GM12878 (cell line): ENCODE measurements at regions not wholly inside any gene's neighbourhood (a gene's known extent, or its start where the extent isn't known, plus 50 kb on each side); places are given as distances from the start of the nearest gene placed in this dataset.

Experiments used
- CHD1 ChIP-seq: IDR thresholded peaks from 2 replicates; pipeline ENCODE4 v1.6.1; 2012; ENCODE audit warnings: low read depth, low read length, improper control_type of control experiment
- CHD4 ChIP-seq: fragments of 200-600 bp; sonication (generic); IDR thresholded peaks from 2 replicates; pipeline ENCODE4 v1.6.1; 2016; ENCODE audit warnings: mild to moderate bottlenecking
- FOS ChIP-seq: IDR thresholded peaks from 3 replicates; pipeline ENCODE4 v1.6.1; 2011; ENCODE audit warnings: borderline replicate concordance; ENCODE audit not compliant: insufficient read length; ENCODE audit errors: extremely low read depth
- KDM1A ChIP-seq: fragments of 200-600 bp; sonication (generic); IDR thresholded peaks from 2 replicates; pipeline ENCODE4 v1.6.1; 2016; ENCODE audit warnings: borderline replicate concordance
- MEF2A ChIP-seq: IDR thresholded peaks from 2 replicates; pipeline ENCODE4 v1.6.1; 2011; ENCODE audit warnings: low read depth, mild to moderate bottlenecking, low read length, moderate library complexity; ENCODE audit not compliant: insufficient read depth
- NRF1 ChIP-seq: conservative IDR thresholded peaks from 2 replicates; pipeline ENCODE4 v1.6.1; 2011; ENCODE audit warnings: mild to moderate bottlenecking, low read depth, low read length, improper control_type of control experiment
- SUZ12 ChIP-seq: fragments of 200-600 bp; sonication (generic); IDR thresholded peaks from one replicate; pipeline ENCODE4 v1.6.1; 2018; ENCODE audit warnings: antibody characterized with exemption, mild to moderate bottlenecking; ENCODE audit not compliant: unreplicated experiment
- TCF12 ChIP-seq: IDR thresholded peaks from 2 replicates; pipeline ENCODE4 v1.6.1; 2011; ENCODE audit warnings: low read depth, mild to moderate bottlenecking, low read length
- TCF7 ChIP-seq: IDR thresholded peaks from 2 replicates; pipeline ENCODE4 v1.6.1; 2014; ENCODE audit warnings: antibody characterized with exemption, borderline replicate concordance
- YY1 ChIP-seq: IDR thresholded peaks from 2 replicates; pipeline ENCODE4 v1.6.1; 2011; ENCODE audit warnings: low read depth, mild to moderate bottlenecking, low read length
- TF ChIP-seq, protein P1 (sequence below): fragments of 450-650 bp; IDR thresholded peaks from 2 replicates; pipeline ENCODE4 v1.6.1; 2018; ENCODE audit warnings: mild to moderate bottlenecking, low read depth, moderate library complexity; ENCODE audit not compliant: partially characterized antibody
- TF ChIP-seq, protein P2 (sequence below): IDR thresholded peaks from 2 replicates; pipeline ENCODE4 v1.6.1; 2012; ENCODE audit warnings: low read length, inconsistent platforms

DNA sequence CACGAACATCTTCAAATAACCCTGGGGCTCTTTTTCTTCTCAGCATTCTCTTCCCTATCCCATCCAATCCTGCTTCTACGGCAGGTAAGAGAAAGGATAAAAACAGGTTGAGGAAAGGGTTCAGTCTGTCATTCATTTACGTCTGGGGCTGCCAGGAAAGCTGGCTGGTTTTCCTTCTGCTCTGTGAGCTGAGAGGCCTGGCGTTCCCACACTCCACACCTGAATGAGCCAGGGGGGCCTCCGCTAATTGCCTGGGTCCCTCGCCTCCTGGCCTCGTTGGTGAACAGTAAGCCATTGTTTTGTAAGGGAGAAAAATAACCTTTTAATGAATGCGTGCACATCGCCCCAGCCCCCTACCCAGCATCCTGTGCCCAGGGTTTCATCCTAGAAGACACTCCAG is 70.8 kb upstream of the SIM2 start (continued):
- TF ChIP-seq, protein P1, sequence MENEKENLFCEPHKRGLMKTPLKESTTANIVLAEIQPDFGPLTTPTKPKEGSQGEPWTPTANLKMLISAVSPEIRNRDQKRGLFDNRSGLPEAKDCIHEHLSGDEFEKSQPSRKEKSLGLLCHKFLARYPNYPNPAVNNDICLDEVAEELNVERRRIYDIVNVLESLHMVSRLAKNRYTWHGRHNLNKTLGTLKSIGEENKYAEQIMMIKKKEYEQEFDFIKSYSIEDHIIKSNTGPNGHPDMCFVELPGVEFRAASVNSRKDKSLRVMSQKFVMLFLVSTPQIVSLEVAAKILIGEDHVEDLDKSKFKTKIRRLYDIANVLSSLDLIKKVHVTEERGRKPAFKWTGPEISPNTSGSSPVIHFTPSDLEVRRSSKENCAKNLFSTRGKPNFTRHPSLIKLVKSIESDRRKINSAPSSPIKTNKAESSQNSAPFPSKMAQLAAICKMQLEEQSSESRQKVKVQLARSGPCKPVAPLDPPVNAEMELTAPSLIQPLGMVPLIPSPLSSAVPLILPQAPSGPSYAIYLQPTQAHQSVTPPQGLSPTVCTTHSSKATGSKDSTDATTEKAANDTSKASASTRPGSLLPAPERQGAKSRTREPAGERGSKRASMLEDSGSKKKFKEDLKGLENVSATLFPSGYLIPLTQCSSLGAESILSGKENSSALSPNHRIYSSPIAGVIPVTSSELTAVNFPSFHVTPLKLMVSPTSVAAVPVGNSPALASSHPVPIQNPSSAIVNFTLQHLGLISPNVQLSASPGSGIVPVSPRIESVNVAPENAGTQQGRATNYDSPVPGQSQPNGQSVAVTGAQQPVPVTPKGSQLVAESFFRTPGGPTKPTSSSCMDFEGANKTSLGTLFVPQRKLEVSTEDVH = no peak
- no peak for TF ChIP-seq SUZ12
- no peak for TF ChIP-seq CHD4
- TF ChIP-seq, protein P2, sequence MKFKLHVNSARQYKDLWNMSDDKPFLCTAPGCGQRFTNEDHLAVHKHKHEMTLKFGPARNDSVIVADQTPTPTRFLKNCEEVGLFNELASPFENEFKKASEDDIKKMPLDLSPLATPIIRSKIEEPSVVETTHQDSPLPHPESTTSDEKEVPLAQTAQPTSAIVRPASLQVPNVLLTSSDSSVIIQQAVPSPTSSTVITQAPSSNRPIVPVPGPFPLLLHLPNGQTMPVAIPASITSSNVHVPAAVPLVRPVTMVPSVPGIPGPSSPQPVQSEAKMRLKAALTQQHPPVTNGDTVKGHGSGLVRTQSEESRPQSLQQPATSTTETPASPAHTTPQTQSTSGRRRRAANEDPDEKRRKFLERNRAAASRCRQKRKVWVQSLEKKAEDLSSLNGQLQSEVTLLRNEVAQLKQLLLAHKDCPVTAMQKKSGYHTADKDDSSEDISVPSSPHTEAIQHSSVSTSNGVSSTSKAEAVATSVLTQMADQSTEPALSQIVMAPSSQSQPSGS = no peak
- no peak for TF ChIP-seq TCF12
- TF ChIP-seq FOS = no peak
- TF ChIP-seq MEF2A = no peak
- TF ChIP-seq CHD1 = no peak
- TF ChIP-seq TCF7 = no peak
- no peak for TF ChIP-seq NRF1
- TF ChIP-seq KDM1A = no peak
- TF ChIP-seq YY1 = no peak
